Stomach (tissue), 4 donors: ENCODE measurements at regions not wholly inside any gene's neighbourhood (a gene's known extent, or its start where the extent isn't known, plus 50 kb on each side); places are given as distances from the start of the nearest gene placed in this dataset.

Experiments
- CTCF ChIP-seq, 7 experiments: fragments of 450-650 bp in 4 of 7; fragments of 200-600 bp in 3 of 7; sonication (generic) in 3 of 7; IDR thresholded peaks; one replicate each; pipeline ENCODE4 v1.5.1; 2016 to 2019; ENCODE audit warnings: antibody characterized with exemption in 7 of 7, control low read depth in 2 of 7, mild to moderate bottlenecking in 1 of 7
- POLR2A ChIP-seq, 4 donors: fragments of 450-650 bp; IDR thresholded peaks; one replicate each; pipeline ENCODE4 v1.6.1; 2016; ENCODE audit warnings: antibody characterized with exemption in 4 of 4, control low read depth in 2 of 4, mild to moderate bottlenecking in 1 of 4, moderate library complexity in 1 of 4

DNA sequence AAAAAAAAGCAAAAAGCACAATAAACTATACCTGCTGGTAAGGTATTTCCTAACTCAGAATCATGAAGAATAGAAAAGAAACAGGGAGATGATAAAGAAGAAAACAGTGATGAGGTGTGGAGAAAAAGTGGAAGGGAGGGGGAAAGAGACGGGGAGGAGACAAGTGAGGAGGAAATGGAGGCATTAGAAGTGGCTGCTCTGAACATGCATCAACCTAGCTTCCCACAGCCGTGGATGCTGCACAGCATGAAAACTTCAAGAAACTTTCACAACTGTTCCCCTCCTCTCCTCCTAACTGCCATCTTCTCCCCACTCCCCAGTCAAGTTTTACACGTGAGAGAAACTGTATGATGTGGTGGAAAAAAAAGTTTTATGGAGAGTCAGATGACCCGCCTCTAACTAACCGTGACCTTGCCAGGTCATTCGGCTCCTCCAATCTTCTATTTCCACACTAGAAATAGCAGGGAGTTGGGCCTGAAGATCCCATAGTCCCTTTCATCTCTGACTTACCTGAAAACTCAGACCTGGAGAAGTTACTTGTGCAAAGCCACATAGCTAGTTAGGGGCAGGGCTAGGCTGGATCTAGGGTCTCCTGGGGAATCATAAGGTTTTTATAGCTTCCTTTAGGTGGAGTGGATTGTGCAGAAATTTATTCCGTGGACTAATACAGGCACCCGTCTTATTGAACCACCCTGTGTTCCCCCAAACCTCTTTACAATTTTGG is 461.9 kb downstream of the KLF5 start:
- TF ChIP-seq POLR2A (IDR thresholded peaks at IDR 0.05) (no peak), CTCF (IDR thresholded peaks at IDR 0.05) (no peak)
